ENCODE measurements at regions not wholly inside any gene's neighbourhood (a gene's known extent, or its start where the extent isn't known, plus 50 kb on each side); places are given as distances from the start of the nearest gene placed in this dataset.
A peak's percentile ranks its signal among the peaks of the same experiment; 100 is the strongest.

DNA sequence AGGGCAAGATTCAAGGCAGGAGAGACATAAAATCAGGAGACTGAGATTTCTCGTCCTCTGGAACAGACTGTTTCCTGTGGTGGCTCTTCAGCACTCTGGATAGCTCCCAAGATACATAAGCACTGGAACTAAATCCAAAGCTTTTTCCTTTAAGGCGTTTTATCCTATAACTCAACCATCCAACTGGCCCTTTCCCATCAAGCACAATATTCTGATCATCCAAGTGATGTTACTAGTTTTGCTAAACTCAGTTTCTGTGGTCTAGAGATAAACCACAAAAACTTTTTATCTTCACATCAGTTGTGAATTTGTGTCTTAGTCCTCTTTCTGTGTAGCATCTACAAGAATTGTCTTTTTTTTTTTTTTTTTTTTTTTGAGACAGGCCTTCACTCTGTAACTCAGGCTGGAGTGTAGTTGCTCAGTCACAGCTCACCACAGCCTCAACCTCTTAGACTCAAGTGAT, 299.4 kb downstream of the COX7C start:
- DNase-seq (ENCODE audit: low read depth), result peak; percentile 62
- no peaks in the 10 kb centered on the region for H3K9me3 ChIP-seq (ENCODE audit: control insufficient read depth, low read length)
- no peaks in the 10 kb centered on the region for H3K36me3 ChIP-seq (ENCODE audit: control insufficient read depth, insufficient read depth, low read length, severe bottlenecking)
- no peak overlapping the region for H3K4me3 ChIP-seq (ENCODE audit: low read length)
- no peaks in the 10 kb centered on the region for H3K4me1 ChIP-seq (ENCODE audit: control insufficient read depth, insufficient read depth, low read length)
- H3K27me3 ChIP-seq (replicated peaks; ENCODE audit: control insufficient read depth, insufficient read depth, low read length), result no peaks in the 10 kb centered on the region
- H3K9ac ChIP-seq (ENCODE audit: low read length), result no peak overlapping the region

- Histone ChIP-seq H3K9ac (ENCODE audit: low read length) (no peak overlapping the region), H3K4me1 (ENCODE audit: control insufficient read depth, insufficient read depth, low read length) (no peaks in the 10 kb centered on the region), H3K9me3 (ENCODE audit: control insufficient read depth, low read length) (no peaks in the 10 kb centered on the region), H3K36me3 (ENCODE audit: control insufficient read depth, insufficient read depth, low read length, severe bottlenecking) (no peaks in the 10 kb centered on the region), H3K4me3 (ENCODE audit: low read length) (no peak overlapping the region), H3K27me3 (replicated peaks; ENCODE audit: control insufficient read depth, insufficient read depth, low read length) (no peaks in the 10 kb centered on the region)
- no peak for DNase-seq (ENCODE audit: low read depth)
These were observed 300.5 kb downstream of the COX7C start for GRCh38 chr5:86918246-86918645.

- Histone ChIP-seq H3K9ac (ENCODE audit: low read length) (no peak overlapping the region), H3K27me3 (replicated peaks; ENCODE audit: control insufficient read depth, insufficient read depth, low read length) (peaks cover 5% of the 10 kb centered on the region), H3K4me1 (ENCODE audit: control insufficient read depth, insufficient read depth, low read length) (no peaks in the 10 kb centered on the region), H3K4me3 (ENCODE audit: low read length) (no peak overlapping the region), H3K9me3 (ENCODE audit: control insufficient read depth, low read length) (no peaks in the 10 kb centered on the region), H3K36me3 (ENCODE audit: control insufficient read depth, insufficient read depth, low read length, severe bottlenecking) (no peaks in the 10 kb centered on the region)
- DNase-seq (ENCODE audit: low read depth), result no peak
These were observed 308.3 kb downstream of the COX7C start for GRCh38 chr5:86926033-86926432.

DNA sequence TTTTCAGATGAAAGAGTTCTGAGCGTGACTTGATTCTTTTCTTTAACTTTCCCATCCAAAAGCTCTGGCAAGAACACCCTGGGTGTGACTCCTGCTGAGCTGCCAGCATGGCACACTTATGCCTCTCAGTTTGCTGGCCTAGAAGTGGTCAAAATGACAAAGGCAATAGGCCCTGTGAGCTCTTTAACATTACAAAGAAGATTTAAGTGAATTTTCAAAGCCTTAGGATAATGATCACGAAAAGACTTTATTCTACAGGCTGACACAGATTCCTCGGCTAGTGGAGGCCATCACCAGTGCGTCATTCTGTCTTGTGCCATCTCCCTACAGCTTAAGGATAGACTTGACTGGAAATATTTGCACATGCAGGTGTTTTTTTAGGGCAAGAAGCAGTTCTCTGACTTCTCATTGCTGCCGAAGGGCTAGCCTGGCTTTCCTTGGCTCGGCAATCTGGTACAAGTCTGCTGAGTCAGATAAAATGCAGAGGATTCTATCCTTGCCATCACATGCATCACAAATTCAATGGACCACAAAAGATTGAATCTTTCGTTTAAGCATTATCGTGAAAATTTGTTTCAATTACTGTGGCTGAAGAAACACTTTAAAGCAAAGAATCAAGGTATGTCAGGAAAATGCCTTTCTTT, 311.5 kb downstream of the COX7C start:
- H3K9ac ChIP-seq (ENCODE audit: low read length), result no peak overlapping the region
- H3K36me3 ChIP-seq (ENCODE audit: control insufficient read depth, insufficient read depth, low read length, severe bottlenecking), result no peaks in the 10 kb centered on the region
- H3K4me1 ChIP-seq (ENCODE audit: control insufficient read depth, insufficient read depth, low read length), result no peaks in the 10 kb centered on the region
- DNase-seq (ENCODE audit: low read depth), result no peak
- peaks cover 14% of the 10 kb centered on the region for H3K27me3 ChIP-seq (replicated peaks; ENCODE audit: control insufficient read depth, insufficient read depth, low read length)
- no peak overlapping the region for H3K4me3 ChIP-seq (ENCODE audit: low read length)
- H3K9me3 ChIP-seq (ENCODE audit: control insufficient read depth, low read length), result no peaks in the 10 kb centered on the region

DNA sequence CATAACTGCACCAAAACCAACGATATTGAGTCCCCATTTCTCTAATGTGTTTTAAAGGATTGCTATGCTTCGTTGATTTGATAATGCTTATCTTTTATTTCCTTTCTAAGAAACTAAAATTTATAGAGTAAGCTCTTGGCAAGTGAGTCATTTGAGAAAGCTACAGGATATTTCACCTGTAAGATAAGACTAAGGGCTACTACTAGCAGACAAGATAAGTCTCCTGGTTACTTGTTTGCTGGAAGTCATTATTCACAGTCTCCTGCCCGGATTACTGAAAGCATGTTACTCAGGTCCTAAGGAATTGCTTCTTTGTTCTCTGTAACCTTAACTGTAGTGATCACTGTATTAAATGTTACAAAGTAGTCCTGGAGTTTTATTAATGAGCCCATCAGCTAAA, 315.9 kb upstream of the RASA1 start:
- H3K36me3 ChIP-seq (ENCODE audit: control insufficient read depth, insufficient read depth, low read length, severe bottlenecking), result no peaks in the 10 kb centered on the region
- no peaks in the 10 kb centered on the region for H3K27me3 ChIP-seq (replicated peaks; ENCODE audit: control insufficient read depth, insufficient read depth, low read length)
- H3K4me1 ChIP-seq (ENCODE audit: control insufficient read depth, insufficient read depth, low read length), result no peaks in the 10 kb centered on the region
- no peak overlapping the region for H3K4me3 ChIP-seq (ENCODE audit: low read length)
- H3K9ac ChIP-seq (ENCODE audit: low read length), result no peak overlapping the region
- DNase-seq (ENCODE audit: low read depth), result no peak
- H3K9me3 ChIP-seq (ENCODE audit: control insufficient read depth, low read length), result no peaks in the 10 kb centered on the region

DNA sequence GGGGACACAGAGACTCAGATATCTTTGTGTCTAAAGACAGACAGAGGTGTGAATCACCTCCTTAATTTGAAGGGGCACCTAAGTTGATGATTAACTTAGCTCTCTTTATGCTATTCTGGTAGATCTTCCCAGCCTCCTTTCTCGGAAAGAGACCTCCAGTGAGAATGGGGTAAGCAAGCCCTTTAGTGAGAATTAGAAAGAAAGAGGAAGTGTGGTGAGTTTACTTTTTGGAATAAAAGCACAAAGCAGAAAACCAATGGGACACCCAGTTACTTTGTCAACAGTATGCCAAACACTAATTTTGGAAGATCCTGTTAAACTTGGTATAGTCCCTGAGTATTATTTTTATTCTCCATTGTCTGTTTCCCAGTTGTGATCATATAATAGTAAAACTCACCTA, 302.8 kb upstream of the RASA1 start:
- no peaks in the 10 kb centered on the region for H3K36me3 ChIP-seq (ENCODE audit: control insufficient read depth, insufficient read depth, low read length, severe bottlenecking)
- H3K27me3 ChIP-seq (replicated peaks; ENCODE audit: control insufficient read depth, insufficient read depth, low read length), result no peaks in the 10 kb centered on the region
- H3K4me1 ChIP-seq (ENCODE audit: control insufficient read depth, insufficient read depth, low read length), result peaks cover 10% of the 10 kb centered on the region
- H3K9ac ChIP-seq (ENCODE audit: low read length), result no peak overlapping the region
- H3K4me3 ChIP-seq (ENCODE audit: low read length), result no peak overlapping the region
- no peaks in the 10 kb centered on the region for H3K9me3 ChIP-seq (ENCODE audit: control insufficient read depth, low read length)
- DNase-seq (ENCODE audit: low read depth), result no peak

DNA sequence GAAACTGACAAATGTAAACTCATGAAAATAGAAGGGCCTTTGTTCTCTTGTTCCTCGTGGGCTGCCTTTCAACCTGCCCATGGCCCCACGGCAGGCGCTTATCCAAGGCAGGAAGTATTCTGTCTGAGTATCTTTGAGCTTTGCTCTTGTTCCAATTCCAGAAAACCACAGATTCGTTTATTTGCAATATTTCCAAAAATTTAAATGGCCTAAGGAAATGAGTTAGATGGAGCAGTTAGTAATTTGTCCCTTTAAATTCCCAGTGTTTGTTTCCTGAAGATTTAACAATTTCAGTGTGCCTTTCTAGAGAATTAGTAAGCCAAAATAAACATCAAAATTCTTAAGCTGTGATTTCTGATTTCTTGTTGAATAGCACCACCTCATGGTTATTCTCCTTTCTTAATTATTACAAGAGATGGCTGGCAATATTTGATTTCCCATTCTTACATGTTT, 299.4 kb upstream of the RASA1 start:
- no peaks in the 10 kb centered on the region for H3K36me3 ChIP-seq (ENCODE audit: control insufficient read depth, insufficient read depth, low read length, severe bottlenecking)
- peak overlapping the region; percentile 65 for H3K4me3 ChIP-seq (ENCODE audit: low read length)
- no peaks in the 10 kb centered on the region for H3K9me3 ChIP-seq (ENCODE audit: control insufficient read depth, low read length)
- peaks cover 10% of the 10 kb centered on the region for H3K4me1 ChIP-seq (ENCODE audit: control insufficient read depth, insufficient read depth, low read length)
- peak overlapping the region; percentile 21 for H3K9ac ChIP-seq (ENCODE audit: low read length)
- no peaks in the 10 kb centered on the region for H3K27me3 ChIP-seq (replicated peaks; ENCODE audit: control insufficient read depth, insufficient read depth, low read length)
- peak; percentile 78 for DNase-seq (ENCODE audit: low read depth)

DNA sequence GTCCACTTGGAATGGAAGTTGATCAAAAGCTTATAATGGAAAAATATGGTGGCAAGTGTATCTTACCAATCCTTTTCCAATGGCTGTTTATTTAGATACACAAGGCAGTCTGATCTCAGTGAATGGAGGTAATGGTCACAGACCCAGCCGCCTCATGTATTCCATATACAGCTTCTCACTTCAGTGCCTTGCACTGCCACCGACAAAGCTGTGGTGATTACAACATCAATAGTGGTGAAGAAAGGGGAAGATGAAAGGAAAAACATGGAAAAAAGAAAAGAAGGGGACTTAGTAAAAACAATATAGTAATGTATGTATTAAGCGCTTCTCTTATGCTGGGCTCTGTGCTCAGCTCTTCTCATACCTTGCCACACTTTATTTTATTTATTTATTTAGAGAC, 297.3 kb upstream of the RASA1 start:
- H3K9ac ChIP-seq (ENCODE audit: low read length), result no peak overlapping the region
- no peak for DNase-seq (ENCODE audit: low read depth)

GRCh38 chr5:86971034-86971571, 296.6 kb upstream of the RASA1 start:
- Histone ChIP-seq H3K9ac (ENCODE audit: low read length) (no peak overlapping the region), H3K36me3 (ENCODE audit: control insufficient read depth, insufficient read depth, low read length, severe bottlenecking) (no peaks in the 10 kb centered on the region), H3K4me3 (ENCODE audit: low read length) (peak overlapping the region; percentile 12), H3K4me1 (ENCODE audit: control insufficient read depth, insufficient read depth, low read length) (peaks cover 16% of the 10 kb centered on the region), H3K9me3 (ENCODE audit: control insufficient read depth, low read length) (no peaks in the 10 kb centered on the region), H3K27me3 (replicated peaks; ENCODE audit: control insufficient read depth, insufficient read depth, low read length) (no peaks in the 10 kb centered on the region)
- DNase-seq (ENCODE audit: low read depth), result peak; percentile 24

More for the DNA sequence above, 297.3 kb upstream of the RASA1 start:
- no peaks in the 10 kb centered on the region for H3K9me3 ChIP-seq (ENCODE audit: control insufficient read depth, low read length)
- no peaks in the 10 kb centered on the region for H3K36me3 ChIP-seq (ENCODE audit: control insufficient read depth, insufficient read depth, low read length, severe bottlenecking)
- peaks cover 16% of the 10 kb centered on the region for H3K4me1 ChIP-seq (ENCODE audit: control insufficient read depth, insufficient read depth, low read length)
- H3K27me3 ChIP-seq (replicated peaks; ENCODE audit: control insufficient read depth, insufficient read depth, low read length), result no peaks in the 10 kb centered on the region
- H3K4me3 ChIP-seq (ENCODE audit: low read length), result no peak overlapping the region

DNA sequence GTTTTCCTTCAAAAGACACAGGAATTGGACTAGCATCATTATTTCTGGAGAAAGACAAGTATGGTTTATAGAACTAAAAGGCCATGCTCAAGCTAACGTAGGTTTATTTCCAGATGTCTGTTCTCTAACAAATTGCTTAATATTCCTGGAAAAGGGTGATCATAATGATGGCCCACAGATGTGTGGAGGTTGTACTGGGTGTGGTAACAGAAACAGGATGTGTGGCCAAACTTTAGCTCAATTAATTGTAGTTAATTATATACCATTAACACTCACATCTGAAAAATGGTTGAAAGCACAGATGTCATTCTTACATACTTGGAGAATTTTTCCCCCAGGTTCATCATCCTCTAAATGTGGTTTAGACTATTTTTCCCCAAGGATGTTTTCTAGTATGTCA, 292.7 kb upstream of the RASA1 start:
- no peak for DNase-seq (ENCODE audit: low read depth)
- no peaks in the 10 kb centered on the region for H3K27me3 ChIP-seq (replicated peaks; ENCODE audit: control insufficient read depth, insufficient read depth, low read length)
- H3K36me3 ChIP-seq (ENCODE audit: control insufficient read depth, insufficient read depth, low read length, severe bottlenecking), result no peaks in the 10 kb centered on the region
- no peak overlapping the region for H3K4me3 ChIP-seq (ENCODE audit: low read length)
- peaks cover 25% of the 10 kb centered on the region for H3K4me1 ChIP-seq (ENCODE audit: control insufficient read depth, insufficient read depth, low read length)
- H3K9me3 ChIP-seq (ENCODE audit: control insufficient read depth, low read length), result no peaks in the 10 kb centered on the region
- H3K9ac ChIP-seq (ENCODE audit: low read length), result no peak overlapping the region

DNA sequence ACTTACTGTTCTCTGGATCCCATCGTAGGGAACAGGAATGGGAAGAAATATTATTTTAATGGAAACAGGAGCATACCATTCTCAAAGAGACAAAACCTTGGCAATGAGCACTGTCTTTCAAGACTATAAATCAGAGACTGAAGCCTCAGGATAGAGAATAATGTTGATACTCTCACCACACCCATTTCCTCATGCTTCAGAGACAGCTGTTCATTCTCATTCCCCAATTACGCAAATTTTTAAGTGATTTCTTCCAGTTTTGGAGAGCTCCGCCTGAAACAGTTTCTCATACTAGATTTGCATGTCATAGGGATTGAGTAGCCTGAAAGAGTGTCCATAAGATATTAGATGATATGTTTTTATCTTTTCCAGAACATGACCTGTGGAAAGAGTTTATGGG, 290.5 kb upstream of the RASA1 start:
- no peaks in the 10 kb centered on the region for H3K27me3 ChIP-seq (replicated peaks; ENCODE audit: control insufficient read depth, insufficient read depth, low read length)
- H3K9me3 ChIP-seq (ENCODE audit: control insufficient read depth, low read length), result no peaks in the 10 kb centered on the region
- no peak overlapping the region for H3K9ac ChIP-seq (ENCODE audit: low read length)
- H3K4me1 ChIP-seq (ENCODE audit: control insufficient read depth, insufficient read depth, low read length), result peaks cover 26% of the 10 kb centered on the region
- H3K4me3 ChIP-seq (ENCODE audit: low read length), result no peak overlapping the region
- H3K36me3 ChIP-seq (ENCODE audit: control insufficient read depth, insufficient read depth, low read length, severe bottlenecking), result no peaks in the 10 kb centered on the region
- no peak for DNase-seq (ENCODE audit: low read depth)

- DNase-seq (ENCODE audit: low read depth), result no peak
- Histone ChIP-seq H3K9ac (ENCODE audit: low read length) (no peak overlapping the region), H3K27me3 (replicated peaks; ENCODE audit: control insufficient read depth, insufficient read depth, low read length) (no peaks in the 10 kb centered on the region), H3K9me3 (ENCODE audit: control insufficient read depth, low read length) (no peaks in the 10 kb centered on the region), H3K4me1 (ENCODE audit: control insufficient read depth, insufficient read depth, low read length) (peaks cover 26% of the 10 kb centered on the region), H3K36me3 (ENCODE audit: control insufficient read depth, insufficient read depth, low read length, severe bottlenecking) (no peaks in the 10 kb centered on the region), H3K4me3 (ENCODE audit: low read length) (no peak overlapping the region)
These were observed 289.9 kb upstream of the RASA1 start for GRCh38 chr5:86977808-86978207.

Data from adipocyte (in vitro differentiated cells).